SW 1271 (cell line): ENCODE measurements at regions not wholly inside any gene's neighbourhood (a gene's known extent, or its start where the extent isn't known, plus 50 kb on each side); places are given as distances from the start of the nearest gene placed in this dataset.

ENCODE experiments used
- DNase-seq, 2 experiments: peaks; one replicate each; lab custom pipeline; 2025; lab: John Stamatoyannopoulos, UW

GRCh38 chr3:73745526-73746191, 120.9 kb upstream of the PDZRN3 start:
- DNase-seq, result no peak

- no peak for DNase-seq
These were observed 118.8 kb upstream of the PDZRN3 start for GRCh38 chr3:73743551-73743950.

GRCh38 chr3:73739791-73740453, 115.2 kb upstream of the PDZRN3 start:
- DNase-seq, result no peak

GRCh38 chr3:73738711-73739110, 114.0 kb upstream of the PDZRN3 start:
- DNase-seq, result no peak

GRCh38 chr3:73734211-73735089, 109.7 kb upstream of the PDZRN3 start:
- DNase-seq, result no peak

- no peak for DNase-seq
These were observed 109.0 kb upstream of the PDZRN3 start for GRCh38 chr3:73733746-73734145.

- DNase-seq, result no peak
These were observed 105.3 kb upstream of the PDZRN3 start for GRCh38 chr3:73729969-73730440.

GRCh38 chr3:73727854-73728253, 103.1 kb upstream of the PDZRN3 start:
- no peak for DNase-seq

GRCh38 chr3:73727117-73727821, 102.5 kb upstream of the PDZRN3 start:
- no peak for DNase-seq

GRCh38 chr3:73723596-73723995, 98.9 kb upstream of the PDZRN3 start:
- no peak for DNase-seq

- no peak for DNase-seq
These were observed 95.1 kb upstream of the PDZRN3 start for GRCh38 chr3:73719861-73720260.

- no peak for DNase-seq
These were observed 94.7 kb upstream of the PDZRN3 start for GRCh38 chr3:73719413-73719851.

GRCh38 chr3:73718326-73719110, 93.8 kb upstream of the PDZRN3 start:
- no peak for DNase-seq

- DNase-seq, result no peak
These were observed 91.7 kb upstream of the PDZRN3 start for GRCh38 chr3:73716418-73716817.

GRCh38 chr3:73710340-73710739, 85.6 kb upstream of the PDZRN3 start:
- DNase-seq, result no peak

GRCh38 chr3:73709712-73710111, 85.0 kb upstream of the PDZRN3 start:
- DNase-seq, result no peak

GRCh38 chr3:73708956-73709355, 84.2 kb upstream of the PDZRN3 start:
- no peak for DNase-seq

- no peak for DNase-seq
These were observed 83.0 kb upstream of the PDZRN3 start for GRCh38 chr3:73707772-73708171.

- DNase-seq, result no peak
These were observed 82.0 kb upstream of the PDZRN3 start for GRCh38 chr3:73706771-73707170.

GRCh38 chr3:73705792-73706191, 81.1 kb upstream of the PDZRN3 start:
- DNase-seq, result no peak

- DNase-seq, result no peak
These were observed 74.6 kb upstream of the PDZRN3 start for GRCh38 chr3:73699327-73699726.
